Natural killer cell (primary cell): ENCODE measurements at regions not wholly inside any gene's neighbourhood (a gene's known extent, or its start where the extent isn't known, plus 50 kb on each side); places are given as distances from the start of the nearest gene placed in this dataset.

Experiments used
- ATAC-seq, 3 donors: fragments of 150-1000 bp in 2 of 3; fragments of 200-7000 bp in 1 of 3; cut with Tn5 transposase; 1 replicate in 1 of 3; 2 replicates in 2 of 3; pipeline ENCODE4 v1.10.0; 2021; ENCODE audit warnings: mild to moderate bottlenecking in 2 of 3, moderate library complexity in 2 of 3
- DNase-seq, 2 donors: peaks; one replicate each; pipeline versions ENCODE4 v3.0.0 to v3.0.0-alpha.2; 2013 to 2021; ENCODE audit warnings: mixed read lengths in 1 of 2
- H3K27ac ChIP-seq: one replicate; pipeline ENCODE4 v1.5.1; 2013; ENCODE audit warnings: mild to moderate bottlenecking, low read length
- H3K27me3 ChIP-seq: one replicate; pipeline ENCODE4 v1.6.1; 2013; ENCODE audit warnings: low read length; ENCODE audit not compliant: control insufficient read depth, insufficient read depth
- H3K36me3 ChIP-seq: one replicate; pipeline ENCODE4 v1.6.1; 2013; ENCODE audit warnings: low read length; ENCODE audit not compliant: control insufficient read depth, insufficient read depth
- H3K4me1 ChIP-seq: one replicate; pipeline ENCODE4 v1.6.1; 2013; ENCODE audit warnings: low read length; ENCODE audit not compliant: control insufficient read depth, insufficient read depth
- H3K4me3 ChIP-seq: one replicate; pipeline ENCODE4 v1.5.1; 2013; ENCODE audit warnings: low read length
- H3K9me3 ChIP-seq: one replicate; pipeline ENCODE4 v1.6.1; 2013; ENCODE audit warnings: low read length; ENCODE audit not compliant: control insufficient read depth, insufficient read depth
- H3K27ac Mint-ChIP-seq, 2 donors: one replicate each; pipeline ENCODE4 v1.8.0; 2022; ENCODE audit warnings: mild to moderate bottlenecking in 2 of 2, mixed read lengths in 2 of 2, moderate library complexity in 1 of 2
- H3K27me3 Mint-ChIP-seq, 2 donors: one replicate each; pipeline ENCODE4 v1.8.0; 2022; ENCODE audit warnings: low read depth in 2 of 2, mixed read lengths in 2 of 2
- H3K36me3 Mint-ChIP-seq: one replicate; pipeline ENCODE4 v1.8.0; 2022; ENCODE audit warnings: mixed read lengths
- H3K4me1 Mint-ChIP-seq, 2 donors: one replicate each; pipeline ENCODE4 v1.8.0; 2022; ENCODE audit warnings: mixed read lengths in 2 of 2
- H3K4me3 Mint-ChIP-seq: one replicate; pipeline ENCODE4 v1.8.0; 2022; ENCODE audit warnings: mild to moderate bottlenecking, moderate library complexity, mixed read lengths
- H3K9me3 Mint-ChIP-seq, 2 donors: one replicate each; pipeline ENCODE4 v1.8.0; 2022; ENCODE audit warnings: mixed read lengths in 2 of 2
- WGBS: methylation state at CpG from one replicate; pipeline ENCODE4 v1.1.7; 2013; ENCODE audit warnings: missing lambda C conversion rate; ENCODE audit not compliant: insufficient coverage; 5-methylcytosine and 5-hydroxymethylcytosine counted together
- intact Hi-C: fragments of 100-400 bp; cut with micrococcal nuclease; formaldehyde crosslinking; loops from one replicate; pipeline ENCODE4 v1.14.2; 2022
- TF ChIP-seq, protein P1 (sequence below): fragments of 200-600 bp; IDR thresholded peaks from one replicate; pipeline ENCODE4 v1.8.0; 2022; ENCODE audit warnings: antibody characterized with exemption

- no peak for DNase-seq
These were observed 91.2 kb downstream of the GLI2 start for GRCh38 chr2:120826716-120827410.

DNA sequence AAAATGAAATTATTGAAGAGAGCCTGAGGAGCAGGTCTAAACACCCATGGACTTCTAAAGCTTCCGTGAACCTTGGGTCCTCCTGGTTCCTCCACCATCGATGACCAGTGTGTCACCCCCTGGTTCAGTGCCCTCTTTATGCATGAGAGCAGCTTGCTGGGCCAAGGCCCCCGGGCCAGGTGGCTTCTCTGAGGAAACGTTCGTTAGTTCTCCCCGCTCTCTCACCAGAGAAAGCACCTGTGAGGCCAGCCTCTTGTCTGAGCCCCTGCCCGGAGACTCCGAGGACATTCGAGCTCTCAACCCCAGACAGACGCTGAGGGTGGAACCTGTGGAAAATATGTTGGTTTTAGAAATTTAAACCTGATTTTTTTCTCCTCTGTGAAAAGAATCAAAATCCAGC, 92.4 kb downstream of the GLI2 start:
- no peak overlapping the region for H3K27ac ChIP-seq
- no peak for DNase-seq
- Mint-ChIP-seq H3K36me3 (no peaks in the 10 kb centered on the region), H3K4me3 (no peak overlapping the region), H3K27me3 (no peaks in the 10 kb centered on the region), H3K27ac (no peak overlapping the region), H3K4me1 (no peaks in the 10 kb centered on the region), H3K9me3 (no peaks in the 10 kb centered on the region)
- H3K4me1 ChIP-seq, result no peaks in the 10 kb centered on the region
- TF ChIP-seq, protein P1, sequence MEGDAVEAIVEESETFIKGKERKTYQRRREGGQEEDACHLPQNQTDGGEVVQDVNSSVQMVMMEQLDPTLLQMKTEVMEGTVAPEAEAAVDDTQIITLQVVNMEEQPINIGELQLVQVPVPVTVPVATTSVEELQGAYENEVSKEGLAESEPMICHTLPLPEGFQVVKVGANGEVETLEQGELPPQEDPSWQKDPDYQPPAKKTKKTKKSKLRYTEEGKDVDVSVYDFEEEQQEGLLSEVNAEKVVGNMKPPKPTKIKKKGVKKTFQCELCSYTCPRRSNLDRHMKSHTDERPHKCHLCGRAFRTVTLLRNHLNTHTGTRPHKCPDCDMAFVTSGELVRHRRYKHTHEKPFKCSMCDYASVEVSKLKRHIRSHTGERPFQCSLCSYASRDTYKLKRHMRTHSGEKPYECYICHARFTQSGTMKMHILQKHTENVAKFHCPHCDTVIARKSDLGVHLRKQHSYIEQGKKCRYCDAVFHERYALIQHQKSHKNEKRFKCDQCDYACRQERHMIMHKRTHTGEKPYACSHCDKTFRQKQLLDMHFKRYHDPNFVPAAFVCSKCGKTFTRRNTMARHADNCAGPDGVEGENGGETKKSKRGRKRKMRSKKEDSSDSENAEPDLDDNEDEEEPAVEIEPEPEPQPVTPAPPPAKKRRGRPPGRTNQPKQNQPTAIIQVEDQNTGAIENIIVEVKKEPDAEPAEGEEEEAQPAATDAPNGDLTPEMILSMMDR, result no peak
- ATAC-seq, result no peak
- no peaks in the 10 kb centered on the region for H3K27me3 ChIP-seq
- no peaks in the 10 kb centered on the region for H3K36me3 ChIP-seq
- no peak overlapping the region for H3K4me3 ChIP-seq
- intact Hi-C loops, result no loop called here
- H3K9me3 ChIP-seq, result no peaks in the 10 kb centered on the region
- 88% methylated on average over 10 of the region's 10 CpGs for WGBS

More at GRCh38 chr2:120826716-120827410, 91.2 kb downstream of the GLI2 start:
- no peak overlapping the region for H3K27ac Mint-ChIP-seq
- Histone ChIP-seq H3K4me1 (no peaks in the 10 kb centered on the region), H3K27me3 (no peaks in the 10 kb centered on the region), H3K36me3 (no peaks in the 10 kb centered on the region), H3K9me3 (no peaks in the 10 kb centered on the region), H3K27ac (no peak overlapping the region), H3K4me3 (no peak overlapping the region)
- WGBS, result 88% methylated on average over 18 of the region's 18 CpGs
- H3K4me3 Mint-ChIP-seq, result no peak overlapping the region
- TF ChIP-seq, protein P1, result no peak
- ATAC-seq, result no peak
- intact Hi-C loops, result no loop called here
- no peaks in the 10 kb centered on the region for H3K27me3 Mint-ChIP-seq
- no peaks in the 10 kb centered on the region for H3K36me3 Mint-ChIP-seq
- H3K4me1 Mint-ChIP-seq, result no peaks in the 10 kb centered on the region
- H3K9me3 Mint-ChIP-seq, result no peaks in the 10 kb centered on the region

- no peaks in the 10 kb centered on the region for H3K36me3 Mint-ChIP-seq
- Histone ChIP-seq H3K9me3 (no peaks in the 10 kb centered on the region), H3K27me3 (no peaks in the 10 kb centered on the region), H3K36me3 (no peaks in the 10 kb centered on the region), H3K27ac (no peak overlapping the region), H3K4me1 (no peaks in the 10 kb centered on the region), H3K4me3 (no peak overlapping the region)
- no peaks in the 10 kb centered on the region for H3K9me3 Mint-ChIP-seq
- no peak for ATAC-seq
- DNase-seq, result no peak
- intact Hi-C loops, result no loop called here
- no peaks in the 10 kb centered on the region for H3K27me3 Mint-ChIP-seq
- TF ChIP-seq, protein P1, result no peak
- no peaks in the 10 kb centered on the region for H3K4me1 Mint-ChIP-seq
- WGBS, result 89% methylated on average over 14 of the region's 14 CpGs
- H3K27ac Mint-ChIP-seq, result no peak overlapping the region
- H3K4me3 Mint-ChIP-seq, result no peak overlapping the region
These were observed 93.4 kb downstream of the GLI2 start for GRCh38 chr2:120828829-120829632.
